GM19240 (cell line): ENCODE measurements at regions not wholly inside any gene's neighbourhood (a gene's known extent, or its start where the extent isn't known, plus 50 kb on each side); places are given as distances from the start of the nearest gene placed in this dataset.

Experiments used
- DNase-seq: peaks from one replicate; pipeline ENCODE4 v3.0.0; 2011; ENCODE audit warnings: low spot score; ENCODE audit not compliant: insufficient read length

GRCh38 chr6:4620284-4621151 lies 155.7 kb upstream of the CDYL start:
- no peak for DNase-seq

- no peak for DNase-seq
Observed at GRCh38 chr6:4616311-4616710, 159.9 kb upstream of the CDYL start.

- DNase-seq, result no peak
Observed at GRCh38 chr6:4615891-4616290, 160.3 kb upstream of the CDYL start.

- no peak for DNase-seq
Observed at GRCh38 chr6:4615231-4615630, 161.0 kb upstream of the CDYL start.

- no peak for DNase-seq
Observed at GRCh38 chr6:4614637-4615036, 161.6 kb upstream of the CDYL start.

GRCh38 chr6:4613795-4614194 lies 162.4 kb upstream of the CDYL start:
- no peak for DNase-seq

GRCh38 chr6:4613381-4613780 lies 162.8 kb upstream of the CDYL start:
- DNase-seq, result no peak

GRCh38 chr6:4612636-4613171 lies 163.5 kb upstream of the CDYL start:
- no peak for DNase-seq

- DNase-seq, result no peak
Observed at GRCh38 chr6:4611429-4612129, 164.6 kb upstream of the CDYL start.

- DNase-seq, result no peak
Observed at GRCh38 chr6:4610256-4610655, 165.9 kb upstream of the CDYL start.

- no peak for DNase-seq
Observed at GRCh38 chr6:4608361-4609115, 167.7 kb upstream of the CDYL start.

- no peak for DNase-seq
Observed at GRCh38 chr6:4607793-4608192, 168.4 kb upstream of the CDYL start.

GRCh38 chr6:4606821-4607704 lies 169.1 kb upstream of the CDYL start:
- DNase-seq, result no peak

GRCh38 chr6:4606016-4606415 lies 170.2 kb upstream of the CDYL start:
- DNase-seq, result no peak

- DNase-seq, result no peak
Observed at GRCh38 chr6:4603856-4604369, 172.3 kb upstream of the CDYL start.

GRCh38 chr6:4603291-4603690 lies 172.9 kb upstream of the CDYL start:
- no peak for DNase-seq

- DNase-seq, result no peak
Observed at GRCh38 chr6:4599924-4600323, 176.3 kb upstream of the CDYL start.

- no peak for DNase-seq
Observed at GRCh38 chr6:4598384-4598995, 177.7 kb upstream of the CDYL start.

GRCh38 chr6:4593951-4594350 lies 182.3 kb upstream of the CDYL start:
- no peak for DNase-seq

GRCh38 chr6:4592026-4592425 lies 184.2 kb upstream of the CDYL start:
- no peak for DNase-seq
